ENCODE measurements at regions not wholly inside any gene's neighbourhood (a gene's known extent, or its start where the extent isn't known, plus 50 kb on each side); places are given as distances from the start of the nearest gene placed in this dataset.

DNA sequence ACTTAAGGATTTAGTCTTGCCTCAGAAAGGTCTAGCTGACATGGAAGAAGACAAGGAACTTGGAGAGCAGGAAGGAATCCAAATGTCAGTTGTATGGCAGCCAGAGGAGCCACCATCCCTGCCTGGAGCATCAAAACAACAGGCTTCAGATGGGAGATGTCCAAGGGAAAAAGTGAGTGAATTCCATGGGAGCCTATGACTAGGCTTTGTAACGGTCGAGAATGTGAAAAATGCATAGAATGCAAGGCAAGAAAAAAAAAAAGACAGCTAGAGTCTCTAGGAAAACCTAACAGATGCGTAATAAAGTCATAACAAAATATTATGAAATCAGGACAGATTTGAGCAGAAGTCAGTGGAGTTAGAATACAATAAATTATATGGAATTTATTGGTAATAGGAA, 183.7 kb upstream of the LSM14A start:
- TF ChIP-seq, protein P1, sequence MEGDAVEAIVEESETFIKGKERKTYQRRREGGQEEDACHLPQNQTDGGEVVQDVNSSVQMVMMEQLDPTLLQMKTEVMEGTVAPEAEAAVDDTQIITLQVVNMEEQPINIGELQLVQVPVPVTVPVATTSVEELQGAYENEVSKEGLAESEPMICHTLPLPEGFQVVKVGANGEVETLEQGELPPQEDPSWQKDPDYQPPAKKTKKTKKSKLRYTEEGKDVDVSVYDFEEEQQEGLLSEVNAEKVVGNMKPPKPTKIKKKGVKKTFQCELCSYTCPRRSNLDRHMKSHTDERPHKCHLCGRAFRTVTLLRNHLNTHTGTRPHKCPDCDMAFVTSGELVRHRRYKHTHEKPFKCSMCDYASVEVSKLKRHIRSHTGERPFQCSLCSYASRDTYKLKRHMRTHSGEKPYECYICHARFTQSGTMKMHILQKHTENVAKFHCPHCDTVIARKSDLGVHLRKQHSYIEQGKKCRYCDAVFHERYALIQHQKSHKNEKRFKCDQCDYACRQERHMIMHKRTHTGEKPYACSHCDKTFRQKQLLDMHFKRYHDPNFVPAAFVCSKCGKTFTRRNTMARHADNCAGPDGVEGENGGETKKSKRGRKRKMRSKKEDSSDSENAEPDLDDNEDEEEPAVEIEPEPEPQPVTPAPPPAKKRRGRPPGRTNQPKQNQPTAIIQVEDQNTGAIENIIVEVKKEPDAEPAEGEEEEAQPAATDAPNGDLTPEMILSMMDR (IDR thresholded peaks at IDR 0.05), result no peak
- no peak for TF ChIP-seq POLR2A (IDR thresholded peaks at IDR 0.05)

Data from prostate gland (tissue), 2 donors.